NCI-H2227 (cell line): ENCODE measurements at regions not wholly inside any gene's neighbourhood (a gene's known extent, or its start where the extent isn't known, plus 50 kb on each side); places are given as distances from the start of the nearest gene placed in this dataset.
A peak's percentile ranks its signal among the peaks of the same experiment; 100 is the strongest.
"Not testable (repeated sequence)": the region's sequence is repeated elsewhere in the genome, so short reads cannot be mapped to it uniquely, and the experiment has no call there.

Source experiments
- DNase-seq: peaks from one replicate; lab custom pipeline; 2025; ENCODE audit not compliant: unreplicated experiment; lab: John Stamatoyannopoulos, UW

DNA sequence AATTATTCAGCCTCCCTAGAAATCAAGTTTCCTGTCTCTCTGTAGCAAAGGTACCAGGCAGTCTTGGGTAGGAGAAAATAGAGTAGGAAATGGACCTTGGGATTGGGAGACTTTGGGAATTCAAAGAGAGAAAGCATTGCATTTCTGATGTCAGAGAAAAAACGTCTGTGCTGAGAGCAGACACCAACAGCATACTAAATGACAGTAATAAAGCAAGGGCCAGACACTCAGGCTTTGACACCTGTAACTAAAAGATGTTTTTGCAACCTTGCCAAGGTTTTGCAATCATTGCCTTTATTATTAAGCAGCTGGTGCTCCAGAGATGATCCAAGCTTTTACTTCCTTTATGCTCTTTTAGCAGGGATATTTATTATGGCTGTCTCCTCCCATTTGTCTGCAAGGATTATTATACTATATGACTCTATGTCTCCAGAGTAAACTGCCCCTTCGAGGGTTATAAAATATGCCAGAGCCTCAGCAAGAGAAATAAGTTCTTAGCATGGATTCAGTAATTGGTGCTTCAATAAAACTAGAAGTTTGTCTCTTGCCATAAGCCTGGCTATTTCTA is 85.2 kb upstream of the GRAMD1B start:
- peak; percentile 74 for DNase-seq

DNA sequence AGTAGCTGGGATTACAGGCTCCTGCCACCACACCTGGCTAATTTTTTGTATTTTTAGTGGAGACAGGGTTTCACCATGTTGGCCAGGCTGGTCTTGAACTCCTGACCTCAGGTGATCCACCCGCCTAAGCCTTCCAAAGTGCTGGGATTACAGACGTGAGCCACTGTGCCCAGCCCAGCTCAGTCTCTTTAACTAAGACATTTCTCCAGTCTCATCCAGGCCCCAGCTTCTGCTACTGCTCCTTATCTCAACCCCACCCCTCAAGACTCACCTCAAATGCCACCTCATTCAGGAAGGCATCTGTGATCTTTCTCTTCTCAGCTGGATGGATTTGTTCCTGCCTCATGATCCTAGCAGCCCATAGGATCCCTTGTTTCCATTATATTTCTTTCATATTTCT is 85.9 kb upstream of the GRAMD1B start:
- DNase-seq, result not testable (repeated sequence)

DNA sequence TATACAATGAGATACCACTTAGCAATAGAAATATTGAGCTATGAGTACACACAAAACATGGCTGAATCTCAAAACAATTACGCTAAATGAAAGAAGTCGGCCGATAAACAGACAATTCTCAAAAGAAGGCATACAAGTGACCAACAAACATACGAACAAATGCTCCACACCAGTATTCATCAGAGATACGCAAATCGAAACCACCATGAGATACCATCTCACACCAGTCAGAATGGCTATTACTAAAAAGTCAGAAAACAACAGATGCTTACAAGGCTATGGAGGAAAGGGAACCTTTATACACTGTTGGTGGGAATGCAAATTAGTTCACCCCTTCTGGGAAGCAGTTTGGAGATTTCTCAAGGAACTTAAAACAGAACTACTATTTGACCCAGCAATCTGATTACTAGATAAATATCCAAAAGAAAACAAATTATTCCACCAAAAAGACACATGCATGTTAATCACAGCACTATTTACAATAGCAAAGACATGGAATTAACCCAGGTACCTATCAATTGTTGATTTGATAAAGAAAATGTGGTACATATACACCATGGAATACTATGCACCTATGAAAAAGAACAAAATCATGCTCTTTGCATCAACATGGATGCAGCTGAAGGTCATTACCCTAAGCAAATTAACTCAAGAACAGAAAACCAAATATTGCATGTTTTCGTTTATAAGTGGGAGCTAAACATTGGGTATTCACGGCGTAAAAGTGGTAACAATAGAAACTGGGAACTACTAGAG is 90.9 kb upstream of the GRAMD1B start:
- no peak for DNase-seq

DNA sequence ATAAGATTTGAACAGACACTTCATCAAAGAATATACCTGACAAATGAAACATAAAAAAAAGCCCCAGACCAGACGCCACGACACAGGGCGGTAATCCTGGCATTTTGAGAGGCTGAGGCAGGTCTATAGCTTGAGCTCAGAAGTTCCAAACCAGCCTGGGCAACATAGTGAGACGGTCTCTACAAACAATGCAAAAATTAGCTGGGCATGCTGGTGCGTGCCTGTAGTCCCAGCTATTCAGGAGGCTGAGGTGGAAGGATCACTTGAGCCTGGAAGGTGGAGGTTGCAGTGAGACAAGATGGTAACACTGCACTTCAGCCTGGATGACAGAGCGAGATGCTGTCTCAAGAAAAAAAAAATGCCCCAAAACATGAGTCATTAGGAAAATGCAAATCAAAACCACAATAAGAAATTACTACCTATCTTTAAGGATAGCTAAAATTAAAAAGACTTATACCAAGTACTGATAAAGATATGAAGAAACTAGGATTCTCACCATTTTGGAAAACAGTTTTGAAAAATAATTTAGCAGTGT is 91.7 kb upstream of the GRAMD1B start:
- no peak for DNase-seq

DNA sequence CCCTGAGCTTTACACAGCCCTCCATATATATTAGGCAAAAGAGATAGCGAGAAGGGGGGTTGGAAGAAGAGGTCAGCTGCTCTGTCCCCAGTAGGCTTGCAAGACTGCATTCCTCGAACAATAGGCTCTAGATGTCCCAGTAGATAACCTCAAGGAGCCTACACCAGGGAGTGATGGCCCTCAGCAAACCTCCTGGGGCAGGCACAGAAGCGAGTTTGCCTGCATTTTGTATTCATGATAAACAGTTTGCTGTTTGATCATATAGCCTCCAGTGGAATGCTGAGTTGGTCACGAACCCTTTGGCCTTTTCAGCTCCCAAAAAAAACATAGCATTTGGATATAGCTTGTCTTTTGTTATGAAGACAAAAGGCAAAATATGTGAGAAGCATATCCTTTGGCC is 95.1 kb upstream of the GRAMD1B start:
- DNase-seq, result no peak

DNA sequence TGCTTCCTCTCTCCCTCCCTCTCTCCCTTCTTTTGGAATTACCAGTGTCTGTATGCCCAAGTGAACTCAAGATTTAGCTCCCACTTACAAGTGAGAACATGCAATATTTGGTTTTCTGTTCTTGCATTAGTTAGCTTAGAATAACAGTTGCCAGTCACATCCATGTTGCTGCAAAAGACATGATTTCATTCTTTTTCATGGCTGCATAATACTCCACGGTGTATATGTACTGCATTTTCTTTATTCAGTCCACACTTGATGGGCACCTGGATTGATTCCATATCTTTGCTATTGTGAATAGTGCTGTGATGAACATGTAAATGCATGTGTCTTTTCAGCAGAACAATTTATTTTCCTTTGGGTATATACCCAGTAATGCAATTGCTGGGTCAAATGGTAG is 97.5 kb upstream of the GRAMD1B start:
- not testable (repeated sequence) for DNase-seq

DNA sequence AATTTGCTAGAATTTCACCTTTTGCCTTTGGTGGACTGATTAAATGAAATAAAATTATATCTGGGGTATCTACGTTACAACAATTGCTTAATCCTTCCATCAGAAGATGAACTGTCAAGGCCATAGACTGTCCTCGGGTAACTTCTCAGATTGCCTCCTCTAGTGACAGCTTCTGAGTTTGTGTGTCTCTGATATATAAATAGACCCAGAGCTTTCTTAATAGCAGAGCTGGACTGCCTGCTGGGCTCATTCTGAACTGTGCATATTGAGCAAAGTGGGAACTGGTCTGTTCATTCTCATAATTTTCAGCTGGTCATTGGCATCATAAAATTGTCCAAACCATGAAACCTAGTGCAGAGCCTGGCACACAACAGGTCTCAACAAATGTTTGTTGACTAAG is 99.1 kb upstream of the GRAMD1B start:
- DNase-seq, result no peak

DNA sequence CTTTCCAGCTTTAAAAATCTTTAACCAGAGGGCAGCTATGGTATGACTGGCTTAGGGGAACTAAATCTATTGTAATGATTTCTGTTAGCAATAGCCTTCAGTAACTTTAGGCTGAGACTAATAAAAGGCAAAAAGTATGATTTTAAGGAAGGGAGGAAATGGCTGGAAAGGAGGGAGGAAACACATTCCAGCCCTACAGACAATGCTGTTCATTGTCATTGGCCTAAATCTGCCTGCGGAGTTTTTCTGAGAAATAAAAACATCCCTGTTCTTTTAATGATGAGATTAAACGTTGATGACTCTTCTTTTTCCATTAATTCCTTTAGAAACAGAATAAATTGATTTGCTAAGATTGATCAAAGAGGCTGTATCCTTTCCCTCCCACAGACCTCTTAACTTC is 99.6 kb upstream of the GRAMD1B start:
- no peak for DNase-seq

DNA sequence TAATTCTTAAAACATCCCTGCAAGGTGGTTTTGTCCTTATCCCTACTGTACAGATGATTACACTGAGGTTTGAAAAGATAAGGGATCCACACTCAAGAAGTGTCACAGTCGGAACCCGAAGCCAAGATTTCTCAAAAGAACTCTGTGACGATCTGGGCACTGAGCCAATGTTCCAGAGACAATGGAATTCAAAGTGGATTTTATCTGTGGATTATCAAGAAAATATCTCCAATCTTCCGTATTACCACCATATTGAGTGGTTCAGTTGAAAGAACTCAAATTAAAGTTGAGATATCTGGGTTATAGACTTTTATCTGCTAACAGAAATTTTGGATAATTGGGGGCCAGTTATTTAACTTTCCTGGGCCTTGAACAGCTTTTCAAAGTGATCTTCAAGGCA is 100.0 kb upstream of the GRAMD1B start:
- DNase-seq, result no peak

DNA sequence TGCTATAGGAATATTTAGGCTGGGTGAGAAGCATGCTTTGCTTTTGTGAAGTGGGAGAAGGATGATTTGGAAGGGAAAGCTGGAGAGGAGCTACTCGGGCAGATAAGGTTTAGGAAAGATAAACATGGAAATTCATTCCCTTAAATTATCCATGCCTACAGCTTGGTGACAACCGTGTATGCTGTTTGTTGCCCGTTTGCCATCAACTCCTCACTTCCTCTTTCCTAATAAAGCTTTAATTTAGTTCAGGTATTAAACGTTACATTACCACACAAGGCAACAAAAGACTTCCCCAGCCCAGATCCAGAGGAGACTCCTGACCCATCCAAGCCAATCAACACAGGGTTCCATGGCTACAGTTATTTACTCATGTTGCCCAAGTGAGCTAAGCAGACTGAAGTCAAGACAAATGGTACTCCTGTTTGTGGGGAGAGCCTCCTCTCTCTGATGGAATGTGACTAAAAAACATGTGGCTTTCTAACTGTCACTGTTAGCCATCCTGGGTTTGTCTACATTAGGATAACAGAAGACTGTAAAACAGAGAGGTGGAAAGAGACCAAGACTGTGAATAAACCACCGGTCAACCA is 101.7 kb upstream of the GRAMD1B start:
- DNase-seq, result no peak

DNA sequence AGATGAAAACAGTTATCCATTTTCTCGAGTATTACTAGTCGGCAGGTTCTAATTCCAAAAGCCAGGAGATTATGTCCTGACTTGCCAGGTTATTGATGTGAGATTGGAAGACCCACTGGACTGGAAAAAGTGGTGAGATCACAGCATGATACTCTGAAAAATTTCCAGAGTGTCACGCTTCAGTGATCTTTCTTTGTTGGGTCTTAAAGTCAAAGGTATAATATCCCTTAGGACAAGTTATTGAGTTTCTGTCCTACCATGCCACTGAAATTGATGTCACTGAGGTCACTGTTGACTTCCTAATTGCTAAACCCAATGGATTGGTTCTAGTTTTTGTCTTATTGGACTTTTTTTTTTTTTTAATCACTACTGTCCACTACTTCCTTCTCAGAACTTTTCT is 104.5 kb upstream of the GRAMD1B start:
- DNase-seq, result no peak

DNA sequence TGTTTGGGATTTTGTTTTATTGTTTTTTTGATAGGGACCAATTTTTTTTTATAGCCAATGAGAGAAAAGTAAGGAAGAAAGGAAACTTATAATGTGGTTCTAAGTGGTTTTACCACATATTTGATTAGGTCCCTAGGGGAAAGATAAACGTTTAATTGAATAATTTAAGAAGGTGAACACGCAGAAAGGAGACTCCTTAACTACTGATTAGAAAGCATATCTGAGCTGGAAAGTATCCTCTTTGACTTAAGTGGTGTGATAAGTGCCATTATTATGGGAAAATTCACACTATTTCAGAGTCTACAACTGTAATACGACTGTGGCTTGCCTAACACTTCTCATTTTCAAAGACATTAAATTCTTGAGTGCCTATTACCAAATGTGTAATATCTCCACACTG is 106.5 kb upstream of the GRAMD1B start:
- DNase-seq, result peak; percentile 33

DNA sequence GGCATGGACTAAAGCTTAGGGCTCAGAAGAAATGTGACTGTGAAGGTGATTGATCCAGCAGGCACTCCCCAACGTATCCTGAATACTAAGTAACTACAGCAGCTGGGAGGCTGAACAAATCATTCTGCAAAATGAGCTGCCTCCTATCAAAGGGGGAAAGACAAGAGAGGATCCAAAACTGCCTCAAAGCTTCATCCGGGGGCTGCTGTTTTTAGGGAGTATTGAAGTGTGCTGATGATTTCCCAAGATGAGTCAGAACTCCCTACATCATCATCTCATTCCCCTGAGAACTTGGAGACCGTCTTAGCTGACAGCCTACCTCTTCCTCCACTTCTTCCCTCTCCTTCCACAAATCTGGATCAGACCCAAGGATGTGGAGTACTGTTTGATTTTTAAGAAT is 108.4 kb upstream of the GRAMD1B start:
- no peak for DNase-seq

DNA sequence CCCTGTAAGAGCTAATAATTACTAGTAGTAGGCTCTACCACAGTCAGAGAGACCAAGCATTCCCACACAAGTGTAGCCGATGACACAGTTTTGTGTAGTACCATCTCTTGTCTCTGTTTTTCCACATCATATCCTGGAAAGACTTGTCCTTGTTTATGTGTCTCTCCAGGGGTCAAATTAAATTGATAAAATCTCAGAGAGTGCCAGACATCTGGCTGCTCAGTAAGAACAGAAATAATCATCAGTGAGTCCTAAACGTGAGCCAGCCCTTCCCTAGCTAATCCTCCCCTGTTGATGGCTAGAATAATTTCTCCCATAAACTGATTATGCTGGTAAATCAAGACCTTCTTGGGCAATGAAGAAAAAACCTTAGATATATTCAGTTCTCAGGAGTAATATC is 111.4 kb upstream of the GRAMD1B start:
- DNase-seq, result no peak

DNA sequence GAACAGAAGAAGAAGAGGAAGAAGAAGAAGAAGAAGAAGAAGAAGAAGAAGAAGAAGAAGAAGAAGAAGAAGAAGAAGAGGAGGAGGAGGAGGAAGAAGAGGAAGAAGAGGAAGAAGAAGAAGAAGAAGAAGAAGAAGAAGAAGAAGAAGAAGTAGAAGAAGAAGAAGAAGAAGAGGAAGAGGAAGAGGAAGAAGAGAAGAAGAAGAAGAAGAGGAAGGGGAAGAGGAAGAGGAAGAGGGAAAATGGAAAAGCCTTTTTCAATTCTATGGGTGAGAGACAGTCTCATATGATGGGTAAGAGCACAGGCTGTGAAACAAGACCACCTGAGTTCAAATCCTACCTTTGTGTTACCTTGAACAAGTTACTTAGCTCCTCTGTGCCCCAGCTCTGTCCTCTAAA is 111.9 kb upstream of the GRAMD1B start:
- DNase-seq, result not testable (repeated sequence)

DNA sequence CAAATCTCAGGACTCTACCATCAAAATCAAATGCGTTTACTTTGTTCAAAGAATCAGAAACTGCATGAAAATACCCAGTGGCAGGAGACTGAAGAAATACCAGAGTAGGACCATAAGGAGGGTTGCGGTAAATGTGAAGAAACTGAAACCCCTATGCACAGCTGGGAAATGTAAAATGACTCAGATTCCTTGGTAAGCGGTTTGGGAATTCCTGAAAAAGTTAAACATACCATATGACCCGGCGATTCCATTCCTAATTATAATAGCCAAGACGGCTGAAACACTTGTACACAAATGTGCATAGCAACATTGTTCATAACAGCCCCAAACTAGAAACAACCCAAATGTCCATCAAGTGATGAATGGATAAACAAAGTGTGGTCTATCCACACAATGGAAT is 114.1 kb upstream of the GRAMD1B start:
- no peak for DNase-seq

DNA sequence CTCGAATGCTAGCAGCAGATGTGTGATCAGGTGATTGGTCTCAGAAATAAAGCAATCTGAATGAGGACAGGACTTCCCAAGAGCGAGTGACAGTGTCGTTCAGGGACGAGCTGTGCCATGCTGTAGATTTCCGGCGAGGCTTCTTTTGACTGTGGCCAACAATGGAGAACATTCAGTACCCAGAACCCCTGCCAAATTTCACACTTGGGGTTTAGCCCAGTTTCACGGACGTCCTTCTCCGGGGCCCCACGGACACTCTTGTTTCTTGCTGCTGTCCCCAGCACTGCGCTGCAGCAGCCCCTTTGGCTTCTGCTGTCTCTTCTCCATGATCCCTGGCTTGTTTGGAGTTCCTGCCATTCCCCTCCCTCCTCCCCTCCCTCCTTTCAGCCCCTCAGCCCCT is 115.1 kb upstream of the GRAMD1B start:
- DNase-seq, result no peak

DNA sequence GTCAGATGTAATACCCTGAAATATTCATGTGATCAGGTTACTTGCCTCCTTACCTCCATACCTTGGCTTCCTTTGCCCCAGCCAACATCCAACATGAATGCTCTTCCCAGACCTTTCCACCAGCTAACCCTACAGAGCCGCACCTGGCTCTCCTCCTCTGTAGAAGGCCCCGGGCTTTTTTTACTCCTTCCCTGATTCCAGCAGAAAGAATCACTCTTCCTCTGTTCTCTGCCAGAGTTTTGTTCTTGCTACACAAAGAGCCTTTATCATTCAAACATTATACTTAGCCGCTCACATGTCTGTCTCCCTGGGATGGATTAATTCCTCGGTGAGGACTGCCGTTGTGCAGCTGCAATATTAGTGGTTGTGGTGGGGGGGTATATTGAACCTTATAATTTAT is 116.8 kb upstream of the GRAMD1B start:
- DNase-seq, result no peak

DNA sequence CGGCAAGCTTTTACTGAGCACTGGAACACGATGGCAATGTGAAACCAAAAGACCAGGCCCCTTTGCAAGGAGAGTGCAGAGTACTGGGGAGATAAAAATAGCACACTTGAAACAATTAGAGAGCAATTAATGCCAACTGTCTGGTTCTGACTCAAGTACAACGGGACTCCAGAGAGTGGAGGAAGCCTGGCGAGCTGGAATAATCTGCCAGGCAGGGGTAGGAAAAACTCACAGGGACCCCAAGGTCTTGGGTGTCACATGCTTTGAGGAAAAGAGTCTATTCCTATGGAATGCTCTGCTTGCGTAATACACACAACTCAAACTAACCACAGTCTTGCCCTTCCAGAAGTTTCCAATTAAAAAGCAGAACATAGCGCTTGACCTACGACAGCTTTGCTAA is 113.0 kb upstream of the CLMP start:
- peak; percentile 88 for DNase-seq

DNA sequence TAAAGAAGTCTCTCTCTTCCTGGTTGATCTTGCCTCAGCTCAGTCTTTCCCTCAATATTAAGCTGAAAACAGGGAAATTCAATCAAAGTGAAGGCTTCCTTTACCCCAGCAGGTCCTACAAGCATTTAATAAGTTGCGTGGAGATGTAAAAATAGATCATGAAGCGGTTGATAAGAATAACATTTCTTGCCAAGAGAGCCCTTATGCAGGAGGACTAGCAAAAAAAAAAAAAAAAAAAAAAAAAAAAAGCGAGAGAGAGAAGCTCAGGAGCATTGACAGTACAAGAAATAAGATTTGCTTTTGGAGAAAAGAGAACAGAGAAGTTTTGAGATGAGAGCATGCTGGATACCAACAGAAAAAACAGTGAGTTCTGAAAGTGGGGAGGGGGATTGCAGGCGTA is 112.2 kb upstream of the CLMP start:
- no peak for DNase-seq

DNA sequence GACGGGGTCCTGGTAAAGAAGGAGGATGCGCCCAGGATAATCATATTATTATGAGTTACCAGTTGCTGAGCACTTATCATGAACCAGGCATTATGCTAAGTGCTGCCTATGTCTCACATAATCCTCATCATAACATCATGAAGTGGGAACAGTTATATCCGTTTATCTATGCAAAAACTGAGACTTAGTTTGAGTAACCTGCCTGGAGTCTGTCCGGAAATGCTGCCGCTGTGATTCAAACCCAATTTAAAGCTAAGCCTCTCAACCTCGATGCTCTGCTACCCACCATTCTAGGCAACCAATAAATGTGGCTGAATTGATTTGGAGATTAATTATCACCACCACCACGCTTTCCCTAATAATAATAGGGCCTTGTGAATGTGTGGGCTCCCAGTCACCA is 111.5 kb upstream of the CLMP start:
- DNase-seq, result no peak

DNA sequence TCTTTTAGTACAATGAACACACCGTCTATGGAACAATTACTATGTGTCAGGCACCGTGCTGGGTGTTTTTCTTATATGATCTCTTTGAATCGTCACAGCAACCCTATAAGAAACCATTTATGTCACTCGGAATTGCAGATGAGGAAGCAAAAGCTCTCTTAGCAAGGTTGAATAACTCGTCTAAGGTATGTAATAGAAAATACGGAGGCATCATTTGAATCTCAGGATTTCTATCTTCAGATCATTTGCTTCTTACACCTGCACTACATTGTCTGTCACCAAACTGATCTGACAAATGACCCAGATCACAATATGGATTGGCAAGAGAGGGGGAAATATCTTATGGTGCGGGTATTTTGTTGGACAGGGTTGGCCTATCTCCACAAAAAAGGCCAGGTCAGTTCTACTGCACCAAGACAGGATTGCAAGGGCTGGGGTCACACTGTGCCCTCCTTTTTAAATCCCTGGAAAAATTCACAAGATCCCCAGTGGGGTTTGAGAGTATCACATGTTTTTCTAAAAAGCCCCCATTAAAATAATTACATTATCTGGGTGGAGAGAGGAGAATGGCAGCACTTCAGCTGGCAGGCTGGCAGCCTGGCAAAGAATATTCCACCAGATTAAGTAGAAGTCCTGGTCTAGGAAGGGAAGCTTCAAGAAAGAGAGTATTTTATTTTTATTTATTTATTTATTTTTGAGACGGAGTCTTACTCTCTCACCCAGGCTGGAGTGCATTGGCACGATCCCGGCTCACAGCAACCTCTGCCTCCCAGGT is 110.7 kb upstream of the CLMP start:
- DNase-seq, result no peak
